ENCODE measurements at regions not wholly inside any gene's neighbourhood (a gene's known extent, or its start where the extent isn't known, plus 50 kb on each side); places are given as distances from the start of the nearest gene placed in this dataset.

DNA sequence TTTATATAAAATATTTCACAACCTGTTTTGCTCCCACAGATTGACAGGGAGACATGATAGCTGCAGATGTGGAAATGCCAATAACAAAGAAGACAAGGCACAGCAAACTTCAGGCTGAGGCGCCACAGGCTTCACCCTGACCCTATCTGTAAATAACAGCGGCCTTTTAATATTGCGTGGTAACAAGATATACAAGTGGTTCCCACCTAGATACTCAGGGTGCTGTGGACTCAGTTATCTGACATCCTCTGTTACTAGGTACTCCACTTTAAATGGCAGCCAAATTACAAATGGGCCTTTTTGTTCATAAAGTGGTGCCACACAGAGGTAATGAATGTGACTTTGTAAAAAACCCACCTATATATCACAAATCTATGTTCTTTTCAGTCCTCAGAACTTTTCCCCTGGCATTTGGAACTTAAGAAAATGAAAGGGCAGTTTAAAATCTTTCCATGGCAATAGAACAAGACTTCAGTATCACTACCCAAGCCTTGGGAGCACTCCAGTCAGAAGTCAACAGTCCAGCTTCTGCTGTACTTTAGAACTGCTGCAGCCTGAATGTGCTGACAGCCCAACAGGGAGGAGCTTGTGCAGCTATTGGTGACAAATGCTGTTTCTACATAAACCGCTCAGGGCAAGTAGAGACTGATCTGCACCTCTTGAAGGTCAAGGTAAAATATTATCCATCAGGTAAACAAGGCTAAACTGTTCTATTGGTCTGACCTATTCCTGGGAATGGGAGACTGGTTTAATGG lies 86.2 kb upstream of the DCD start:
- Histone ChIP-seq H3K27me3 (no peaks in the 10 kb centered on the region), H3K9me3 (no peaks in the 10 kb centered on the region), H3K36me3 (no peaks in the 10 kb centered on the region), H3K4me1 (no peaks in the 10 kb centered on the region), H3K27ac (no peak overlapping the region), H3K4me3 (no peak overlapping the region)
- DNase-seq (ENCODE audit: extremely low spot score in 2 of 2), result no peak
- intact Hi-C loops (cut with DNase I), result no loop called here
- TF ChIP-seq POLR2A (IDR thresholded peaks at IDR 0.05), result no peak
- no peak for TF ChIP-seq POLR2AphosphoS5 (IDR thresholded peaks at IDR 0.05; ENCODE audit: insufficient read depth in 1 of 2, low read depth in 1 of 2)
- TF ChIP-seq CTCF (IDR thresholded peaks at IDR 0.05), result no peak

DNA sequence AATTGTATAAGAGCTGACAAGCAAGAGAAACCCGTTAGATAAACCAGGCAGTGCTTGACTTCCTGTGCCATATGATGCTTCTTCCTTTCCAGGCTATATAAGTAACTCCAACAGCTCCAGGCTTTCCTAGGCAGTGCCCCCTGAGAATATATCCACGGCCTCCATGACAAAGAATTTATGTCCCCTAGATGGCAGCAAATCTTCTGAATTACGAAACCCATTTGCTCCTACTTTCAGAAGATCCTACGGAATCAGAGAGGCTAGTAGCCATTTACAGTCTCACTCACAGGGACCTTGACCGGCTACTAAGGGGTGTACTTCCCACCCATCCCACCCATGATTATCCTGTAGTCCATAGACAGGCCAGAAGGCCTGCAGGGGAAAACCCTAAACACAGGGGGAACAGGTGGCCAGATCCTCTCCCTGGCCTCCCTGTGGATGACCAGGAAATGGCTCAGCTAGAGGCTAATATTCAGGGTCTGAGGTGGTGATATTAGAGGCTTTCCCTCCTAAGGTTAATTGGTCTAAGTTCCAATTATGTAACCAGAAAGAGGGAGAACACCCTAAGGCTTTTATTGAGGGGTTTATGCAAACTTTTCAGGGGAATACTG lies 77.2 kb upstream of the DCD start:
- H3K4me3 ChIP-seq, result no peak overlapping the region
- no peaks in the 10 kb centered on the region for H3K36me3 ChIP-seq
- no peaks in the 10 kb centered on the region for H3K9me3 ChIP-seq
- DNase-seq (ENCODE audit: extremely low spot score in 2 of 2), result no peak
- no peaks in the 10 kb centered on the region for H3K27me3 ChIP-seq
- intact Hi-C loops (cut with DNase I), result no loop called here
- TF ChIP-seq CTCF (IDR thresholded peaks at IDR 0.05) (no peak), POLR2A (IDR thresholded peaks at IDR 0.05) (no peak), POLR2AphosphoS5 (IDR thresholded peaks at IDR 0.05; ENCODE audit: insufficient read depth in 1 of 2, low read depth in 1 of 2) (no peak)
- no peak overlapping the region for H3K27ac ChIP-seq
- H3K4me1 ChIP-seq, result no peaks in the 10 kb centered on the region

DNA sequence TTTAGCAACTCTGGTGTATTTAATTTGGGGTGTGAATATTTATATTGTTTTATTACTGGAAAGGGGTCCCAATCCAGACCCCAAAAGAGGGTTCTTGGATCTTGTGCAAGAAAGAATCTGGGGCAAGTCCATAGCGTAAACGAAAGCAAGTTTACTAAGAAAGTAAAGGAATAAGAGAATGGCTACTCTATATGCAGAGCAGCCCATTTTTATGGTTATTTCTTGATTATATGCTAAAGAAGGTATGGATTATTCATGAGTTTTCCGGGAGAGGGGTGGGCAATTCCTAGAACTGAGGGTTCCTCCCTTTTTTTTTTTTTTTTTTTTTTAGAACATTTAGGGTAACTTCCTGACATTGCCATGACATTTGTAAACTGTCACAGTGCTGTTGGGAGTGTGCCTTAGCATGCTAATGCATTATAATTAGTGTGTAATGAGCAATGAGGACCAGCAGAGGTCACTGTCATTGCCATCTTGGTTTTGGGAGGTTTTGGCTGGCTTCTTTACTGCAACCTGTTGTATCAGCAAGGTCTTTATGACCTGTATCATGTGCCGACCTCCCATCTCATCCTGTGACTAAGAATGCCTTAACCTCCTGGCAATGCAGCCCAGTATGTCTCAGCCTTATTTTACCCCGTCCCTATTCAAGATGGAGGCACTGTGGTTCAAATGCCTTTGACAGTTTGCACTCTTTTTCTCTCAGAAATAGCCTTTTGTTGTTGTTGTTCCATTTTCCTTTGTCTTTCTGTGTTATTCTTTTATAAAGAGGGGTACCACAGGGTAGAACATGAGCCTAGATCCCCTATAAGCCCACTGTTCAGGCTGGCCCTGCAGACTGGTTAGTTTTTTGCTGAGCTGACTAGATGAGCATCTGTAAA lies 75.5 kb upstream of the DCD start:
- intact Hi-C loops (cut with DNase I), result no loop called here
- H3K4me1 ChIP-seq, result no peaks in the 10 kb centered on the region
- no peaks in the 10 kb centered on the region for H3K9me3 ChIP-seq
- no peak overlapping the region for H3K4me3 ChIP-seq
- H3K36me3 ChIP-seq, result no peaks in the 10 kb centered on the region
- no peaks in the 10 kb centered on the region for H3K27me3 ChIP-seq
- no peak overlapping the region for H3K27ac ChIP-seq
- DNase-seq (ENCODE audit: extremely low spot score in 2 of 2), result no peak
- TF ChIP-seq POLR2AphosphoS5 (IDR thresholded peaks at IDR 0.05; ENCODE audit: insufficient read depth in 1 of 2, low read depth in 1 of 2) (no peak), CTCF (IDR thresholded peaks at IDR 0.05) (peak in 1 of 3 experiments; percentile 13), POLR2A (IDR thresholded peaks at IDR 0.05) (no peak)

DNA sequence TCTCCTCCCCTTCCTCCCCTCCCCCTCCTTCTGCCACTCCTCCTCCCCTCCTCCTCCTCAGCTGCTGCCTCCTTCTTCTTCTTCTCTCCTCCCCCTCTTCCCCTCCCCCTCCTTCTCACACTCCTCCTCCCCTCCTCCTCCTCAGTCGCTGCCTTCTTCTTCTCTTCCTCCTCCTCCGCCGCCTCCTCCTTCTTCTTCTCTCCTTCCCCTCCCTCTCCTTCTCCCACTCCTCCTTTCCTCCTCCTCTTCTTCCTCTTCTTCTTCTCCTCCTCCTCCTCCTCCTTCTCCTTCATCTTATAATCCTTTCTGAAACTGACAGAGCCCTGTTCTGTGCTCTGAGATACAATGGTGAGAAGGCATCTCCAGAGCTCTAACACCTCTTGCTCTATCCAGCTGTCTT lies 73.1 kb upstream of the DCD start:
- no peak for DNase-seq (ENCODE audit: extremely low spot score in 2 of 2)
- intact Hi-C loops (cut with DNase I), result no loop called here

More for the DNA sequence above, 73.1 kb upstream of the DCD start:
- Histone ChIP-seq H3K4me1 (no peaks in the 10 kb centered on the region), H3K4me3 (no peak overlapping the region), H3K9me3 (no peaks in the 10 kb centered on the region), H3K27ac (no peak overlapping the region), H3K27me3 (no peaks in the 10 kb centered on the region), H3K36me3 (no peaks in the 10 kb centered on the region)
- TF ChIP-seq CTCF (IDR thresholded peaks at IDR 0.05) (no peak), POLR2A (IDR thresholded peaks at IDR 0.05) (no peak), POLR2AphosphoS5 (IDR thresholded peaks at IDR 0.05; ENCODE audit: insufficient read depth in 1 of 2, low read depth in 1 of 2) (no peak)
